HL-60 (cell line): ENCODE measurements at regions not wholly inside any gene's neighbourhood (a gene's known extent, or its start where the extent isn't known, plus 50 kb on each side); places are given as distances from the start of the nearest gene placed in this dataset.

Experiments used
- GABPA ChIP-seq: IDR thresholded peaks from 2 replicates; pipeline ENCODE4 v1.6.1; 2012; ENCODE audit warnings: low read depth
- POLR2AphosphoS5 ChIP-seq: IDR thresholded peaks from 2 replicates; pipeline ENCODE4 v1.6.1; 2012; ENCODE audit warnings: low read depth
- TF ChIP-seq, protein P1 (sequence below): IDR thresholded peaks from one replicate; pipeline ENCODE4 v1.5.1; 2011; ENCODE audit warnings: low read length, control low read depth, inconsistent platforms; ENCODE audit not compliant: insufficient read depth
- TF ChIP-seq, protein P2 (sequence below): IDR thresholded peaks from 2 replicates; pipeline ENCODE4 v1.6.1; 2012; ENCODE audit warnings: low read depth; ENCODE audit not compliant: insufficient replicate concordance

DNA sequence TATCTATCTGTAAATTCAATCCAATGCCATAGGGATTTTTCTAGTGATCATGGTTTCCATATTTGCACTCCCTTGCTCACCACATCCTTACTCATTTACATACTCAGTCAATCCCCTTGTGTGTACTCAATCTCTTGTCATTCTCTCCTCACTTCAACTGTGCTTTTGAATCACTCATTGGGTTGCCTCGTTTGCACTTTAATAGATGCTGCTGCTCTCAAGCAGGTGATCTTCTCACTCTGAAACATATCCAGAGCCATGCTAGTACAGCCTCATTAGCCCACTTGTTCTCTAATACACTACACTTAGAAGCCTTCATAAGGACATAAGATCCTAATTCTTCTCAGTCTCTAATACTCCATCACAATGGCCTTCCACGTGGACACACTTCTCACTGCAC, 507.9 kb downstream of the TECRL start:
- TF ChIP-seq, protein P1, sequence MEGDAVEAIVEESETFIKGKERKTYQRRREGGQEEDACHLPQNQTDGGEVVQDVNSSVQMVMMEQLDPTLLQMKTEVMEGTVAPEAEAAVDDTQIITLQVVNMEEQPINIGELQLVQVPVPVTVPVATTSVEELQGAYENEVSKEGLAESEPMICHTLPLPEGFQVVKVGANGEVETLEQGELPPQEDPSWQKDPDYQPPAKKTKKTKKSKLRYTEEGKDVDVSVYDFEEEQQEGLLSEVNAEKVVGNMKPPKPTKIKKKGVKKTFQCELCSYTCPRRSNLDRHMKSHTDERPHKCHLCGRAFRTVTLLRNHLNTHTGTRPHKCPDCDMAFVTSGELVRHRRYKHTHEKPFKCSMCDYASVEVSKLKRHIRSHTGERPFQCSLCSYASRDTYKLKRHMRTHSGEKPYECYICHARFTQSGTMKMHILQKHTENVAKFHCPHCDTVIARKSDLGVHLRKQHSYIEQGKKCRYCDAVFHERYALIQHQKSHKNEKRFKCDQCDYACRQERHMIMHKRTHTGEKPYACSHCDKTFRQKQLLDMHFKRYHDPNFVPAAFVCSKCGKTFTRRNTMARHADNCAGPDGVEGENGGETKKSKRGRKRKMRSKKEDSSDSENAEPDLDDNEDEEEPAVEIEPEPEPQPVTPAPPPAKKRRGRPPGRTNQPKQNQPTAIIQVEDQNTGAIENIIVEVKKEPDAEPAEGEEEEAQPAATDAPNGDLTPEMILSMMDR, result no peak
- TF ChIP-seq, protein P2, sequence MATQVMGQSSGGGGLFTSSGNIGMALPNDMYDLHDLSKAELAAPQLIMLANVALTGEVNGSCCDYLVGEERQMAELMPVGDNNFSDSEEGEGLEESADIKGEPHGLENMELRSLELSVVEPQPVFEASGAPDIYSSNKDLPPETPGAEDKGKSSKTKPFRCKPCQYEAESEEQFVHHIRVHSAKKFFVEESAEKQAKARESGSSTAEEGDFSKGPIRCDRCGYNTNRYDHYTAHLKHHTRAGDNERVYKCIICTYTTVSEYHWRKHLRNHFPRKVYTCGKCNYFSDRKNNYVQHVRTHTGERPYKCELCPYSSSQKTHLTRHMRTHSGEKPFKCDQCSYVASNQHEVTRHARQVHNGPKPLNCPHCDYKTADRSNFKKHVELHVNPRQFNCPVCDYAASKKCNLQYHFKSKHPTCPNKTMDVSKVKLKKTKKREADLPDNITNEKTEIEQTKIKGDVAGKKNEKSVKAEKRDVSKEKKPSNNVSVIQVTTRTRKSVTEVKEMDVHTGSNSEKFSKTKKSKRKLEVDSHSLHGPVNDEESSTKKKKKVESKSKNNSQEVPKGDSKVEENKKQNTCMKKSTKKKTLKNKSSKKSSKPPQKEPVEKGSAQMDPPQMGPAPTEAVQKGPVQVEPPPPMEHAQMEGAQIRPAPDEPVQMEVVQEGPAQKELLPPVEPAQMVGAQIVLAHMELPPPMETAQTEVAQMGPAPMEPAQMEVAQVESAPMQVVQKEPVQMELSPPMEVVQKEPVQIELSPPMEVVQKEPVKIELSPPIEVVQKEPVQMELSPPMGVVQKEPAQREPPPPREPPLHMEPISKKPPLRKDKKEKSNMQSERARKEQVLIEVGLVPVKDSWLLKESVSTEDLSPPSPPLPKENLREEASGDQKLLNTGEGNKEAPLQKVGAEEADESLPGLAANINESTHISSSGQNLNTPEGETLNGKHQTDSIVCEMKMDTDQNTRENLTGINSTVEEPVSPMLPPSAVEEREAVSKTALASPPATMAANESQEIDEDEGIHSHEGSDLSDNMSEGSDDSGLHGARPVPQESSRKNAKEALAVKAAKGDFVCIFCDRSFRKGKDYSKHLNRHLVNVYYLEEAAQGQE, result no peak
- TF ChIP-seq POLR2AphosphoS5 (no peak), GABPA (no peak)
